ENCODE measurements at regions not wholly inside any gene's neighbourhood (a gene's known extent, or its start where the extent isn't known, plus 50 kb on each side); places are given as distances from the start of the nearest gene placed in this dataset.

DNA sequence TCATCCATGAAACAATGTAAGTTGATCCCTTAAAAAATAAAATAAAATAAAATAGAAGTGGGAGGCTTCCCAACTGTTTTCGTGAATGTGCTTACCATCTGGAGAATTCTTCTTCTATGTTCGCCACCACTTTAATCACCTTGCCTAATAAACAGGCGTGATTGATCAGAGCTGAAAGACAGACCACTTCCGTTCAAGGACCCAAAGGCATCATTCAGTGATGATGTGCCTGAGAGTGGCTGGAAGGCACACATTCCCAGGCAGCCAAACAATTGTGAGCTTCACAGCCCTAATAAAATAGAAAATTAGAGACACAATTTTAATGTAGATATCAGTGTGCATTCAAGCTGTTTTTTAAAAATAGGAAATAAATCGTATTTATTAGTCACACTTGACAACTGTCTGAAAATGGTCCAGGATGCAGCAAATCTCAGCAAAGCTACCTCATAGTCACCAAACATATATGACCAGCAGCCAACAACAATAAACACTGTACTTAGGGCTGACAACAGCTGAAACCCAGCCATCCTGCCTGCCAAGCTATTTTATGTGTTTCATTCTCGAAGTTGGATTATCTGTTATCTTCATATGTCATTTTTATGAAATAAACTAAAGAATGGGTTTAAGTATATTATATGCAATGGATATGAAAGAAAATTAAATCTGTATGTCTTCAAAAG lies 163.2 kb upstream of the FAM9B start:
- H3K79me2 ChIP-seq (ENCODE audit: insufficient read depth, low read length) = no peaks in the 10 kb centered on the region
- H3K4me1 ChIP-seq (ENCODE audit: insufficient read depth, low read length) = no peaks in the 10 kb centered on the region
- DNase-seq (ENCODE audit: insufficient read length, low spot score, missing footprints) = no peak
- no peaks in the 10 kb centered on the region for H3K36me3 ChIP-seq (ENCODE audit: insufficient read depth, low read length)
- TF ChIP-seq, protein P1, sequence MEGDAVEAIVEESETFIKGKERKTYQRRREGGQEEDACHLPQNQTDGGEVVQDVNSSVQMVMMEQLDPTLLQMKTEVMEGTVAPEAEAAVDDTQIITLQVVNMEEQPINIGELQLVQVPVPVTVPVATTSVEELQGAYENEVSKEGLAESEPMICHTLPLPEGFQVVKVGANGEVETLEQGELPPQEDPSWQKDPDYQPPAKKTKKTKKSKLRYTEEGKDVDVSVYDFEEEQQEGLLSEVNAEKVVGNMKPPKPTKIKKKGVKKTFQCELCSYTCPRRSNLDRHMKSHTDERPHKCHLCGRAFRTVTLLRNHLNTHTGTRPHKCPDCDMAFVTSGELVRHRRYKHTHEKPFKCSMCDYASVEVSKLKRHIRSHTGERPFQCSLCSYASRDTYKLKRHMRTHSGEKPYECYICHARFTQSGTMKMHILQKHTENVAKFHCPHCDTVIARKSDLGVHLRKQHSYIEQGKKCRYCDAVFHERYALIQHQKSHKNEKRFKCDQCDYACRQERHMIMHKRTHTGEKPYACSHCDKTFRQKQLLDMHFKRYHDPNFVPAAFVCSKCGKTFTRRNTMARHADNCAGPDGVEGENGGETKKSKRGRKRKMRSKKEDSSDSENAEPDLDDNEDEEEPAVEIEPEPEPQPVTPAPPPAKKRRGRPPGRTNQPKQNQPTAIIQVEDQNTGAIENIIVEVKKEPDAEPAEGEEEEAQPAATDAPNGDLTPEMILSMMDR (IDR thresholded peaks at IDR 0.05; ENCODE audit: extremely low read depth, low read depth, low read length) = no peak
- H3K4me3 ChIP-seq (ENCODE audit: insufficient read depth, low read length) = no peak overlapping the region
- no peak overlapping the region for H2AFZ ChIP-seq (ENCODE audit: low read length)
- H3K27ac ChIP-seq (ENCODE audit: low read depth, low read length) = no peak overlapping the region
- H4K20me1 ChIP-seq (ENCODE audit: insufficient read depth, low read length) = no peaks in the 10 kb centered on the region
- H3K4me2 ChIP-seq (ENCODE audit: insufficient read depth, low read length) = no peak overlapping the region
- peaks cover 2% of the 10 kb centered on the region for H3K9me3 ChIP-seq (ENCODE audit: low read depth, low read length)
- H3K27me3 ChIP-seq (ENCODE audit: insufficient read depth, low read length) = no peaks in the 10 kb centered on the region

DNA sequence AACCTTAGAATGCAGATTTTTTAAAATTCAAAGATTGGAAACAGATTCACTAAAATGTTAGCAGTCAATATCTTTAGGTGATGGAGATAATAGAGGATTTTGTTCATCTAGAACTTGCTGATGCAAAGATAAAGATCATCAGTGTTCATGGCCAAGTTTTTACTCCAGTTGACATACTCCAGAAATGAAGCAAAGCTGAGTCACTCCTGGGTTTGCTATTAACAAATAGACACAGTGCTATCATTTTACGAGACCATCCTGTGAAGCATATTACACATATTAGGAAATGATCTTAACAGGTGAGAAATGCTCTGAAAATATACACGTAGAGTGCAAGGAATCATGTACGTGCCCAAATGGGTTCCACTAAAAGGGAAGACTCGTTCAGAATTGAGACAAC lies 170.6 kb upstream of the FAM9B start:
- Histone ChIP-seq H3K4me3 (ENCODE audit: insufficient read depth, low read length) (no peak overlapping the region), H3K9me3 (ENCODE audit: low read depth, low read length) (peaks cover 2% of the 10 kb centered on the region), H3K36me3 (ENCODE audit: insufficient read depth, low read length) (no peaks in the 10 kb centered on the region), H3K79me2 (ENCODE audit: insufficient read depth, low read length) (no peaks in the 10 kb centered on the region), H4K20me1 (ENCODE audit: insufficient read depth, low read length) (no peaks in the 10 kb centered on the region), H3K27ac (ENCODE audit: low read depth, low read length) (no peak overlapping the region), H3K4me2 (ENCODE audit: insufficient read depth, low read length) (no peak overlapping the region), H3K27me3 (ENCODE audit: insufficient read depth, low read length) (no peaks in the 10 kb centered on the region), H2AFZ (ENCODE audit: low read length) (no peak overlapping the region), H3K4me1 (ENCODE audit: insufficient read depth, low read length) (no peaks in the 10 kb centered on the region)
- TF ChIP-seq, protein P1 (IDR thresholded peaks at IDR 0.05; ENCODE audit: extremely low read depth, low read depth, low read length) = no peak
- DNase-seq (ENCODE audit: insufficient read length, low spot score, missing footprints) = no peak

DNA sequence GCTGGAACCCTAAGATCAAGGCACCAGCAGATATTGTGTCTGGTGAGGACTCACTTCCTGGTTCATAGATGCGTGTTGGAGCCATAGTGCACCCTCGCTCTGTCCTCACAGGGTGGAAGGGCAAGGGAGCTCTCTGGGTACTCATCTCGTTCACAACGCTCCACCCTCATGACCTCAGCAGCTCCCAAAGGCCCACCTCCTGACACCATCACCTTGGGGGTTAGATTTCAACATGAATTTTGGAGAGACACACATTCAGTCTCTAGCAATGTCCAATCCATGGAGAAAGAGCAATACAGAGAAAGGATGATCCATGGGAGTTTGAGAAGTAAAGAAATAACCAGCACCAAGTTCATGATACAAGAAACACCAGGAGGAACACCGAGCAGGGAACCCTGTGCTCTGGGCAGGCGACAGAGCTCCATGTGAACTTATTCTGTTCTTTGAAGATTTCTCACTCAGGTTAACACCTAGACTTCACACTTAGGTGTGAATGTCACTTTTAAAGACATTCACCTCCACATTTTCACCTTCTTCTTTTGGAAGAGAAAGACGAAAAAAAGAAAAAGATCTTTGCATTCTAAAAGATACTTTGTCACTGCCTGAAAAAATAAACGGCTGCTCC lies 171.8 kb upstream of the FAM9B start:
- Histone ChIP-seq H3K4me1 (ENCODE audit: insufficient read depth, low read length) (no peaks in the 10 kb centered on the region), H3K79me2 (ENCODE audit: insufficient read depth, low read length) (no peaks in the 10 kb centered on the region), H3K4me3 (ENCODE audit: insufficient read depth, low read length) (no peak overlapping the region), H3K9me3 (ENCODE audit: low read depth, low read length) (peaks cover 2% of the 10 kb centered on the region), H3K27ac (ENCODE audit: low read depth, low read length) (no peak overlapping the region), H3K27me3 (ENCODE audit: insufficient read depth, low read length) (no peaks in the 10 kb centered on the region), H3K36me3 (ENCODE audit: insufficient read depth, low read length) (no peaks in the 10 kb centered on the region), H3K4me2 (ENCODE audit: insufficient read depth, low read length) (no peak overlapping the region), H2AFZ (ENCODE audit: low read length) (no peak overlapping the region), H4K20me1 (ENCODE audit: insufficient read depth, low read length) (no peaks in the 10 kb centered on the region)
- TF ChIP-seq, protein P1 (IDR thresholded peaks at IDR 0.05; ENCODE audit: extremely low read depth, low read depth, low read length) = no peak
- DNase-seq (ENCODE audit: insufficient read length, low spot score, missing footprints) = no peak

GRCh38 chrX:9207142-9207541 lies 173.2 kb upstream of the FAM9B start:
- Histone ChIP-seq H3K27me3 (ENCODE audit: insufficient read depth, low read length) (no peaks in the 10 kb centered on the region), H3K4me1 (ENCODE audit: insufficient read depth, low read length) (no peaks in the 10 kb centered on the region), H3K4me3 (ENCODE audit: insufficient read depth, low read length) (no peak overlapping the region), H3K4me2 (ENCODE audit: insufficient read depth, low read length) (peak overlapping the region; percentile 34), H3K9me3 (ENCODE audit: low read depth, low read length) (no peaks in the 10 kb centered on the region), H4K20me1 (ENCODE audit: insufficient read depth, low read length) (no peaks in the 10 kb centered on the region), H3K79me2 (ENCODE audit: insufficient read depth, low read length) (no peaks in the 10 kb centered on the region), H2AFZ (ENCODE audit: low read length) (no peak overlapping the region), H3K36me3 (ENCODE audit: insufficient read depth, low read length) (no peaks in the 10 kb centered on the region), H3K27ac (ENCODE audit: low read depth, low read length) (no peak overlapping the region)
- TF ChIP-seq, protein P1 (IDR thresholded peaks at IDR 0.05; ENCODE audit: extremely low read depth, low read depth, low read length) = no peak
- DNase-seq (ENCODE audit: insufficient read length, low spot score, missing footprints) = no peak
